ENCODE measurements at regions not wholly inside any gene's neighbourhood (a gene's known extent, or its start where the extent isn't known, plus 50 kb on each side); places are given as distances from the start of the nearest gene placed in this dataset.

GRCh38 chr6:91271807-91272206 is 684.9 kb upstream of the MAP3K7 start:
- Histone ChIP-seq H3K36me3 (ENCODE audit: control insufficient read depth, insufficient read depth, low read length) (no peaks in the 10 kb centered on the region), H3K27ac (ENCODE audit: low read depth, low read length) (no peak overlapping the region), H3K27me3 (ENCODE audit: control insufficient read depth, insufficient read depth, low read length) (no peaks in the 10 kb centered on the region), H3K4me1 (ENCODE audit: control insufficient read depth, insufficient read depth, low read length) (0 out of 2 replicates have a peak, but pooled peaks cover 3% of the 10 kb centered on the region), H3K4me3 (ENCODE audit: low read depth, low read length) (no peak overlapping the region), H3K9ac (ENCODE audit: low read depth, low read length) (no peak overlapping the region), H3K9me3 (ENCODE audit: control insufficient read depth, insufficient read depth, low read length) (0 out of 2 replicates have a peak, but pooled peaks cover 6% of the 10 kb centered on the region)

DNA sequence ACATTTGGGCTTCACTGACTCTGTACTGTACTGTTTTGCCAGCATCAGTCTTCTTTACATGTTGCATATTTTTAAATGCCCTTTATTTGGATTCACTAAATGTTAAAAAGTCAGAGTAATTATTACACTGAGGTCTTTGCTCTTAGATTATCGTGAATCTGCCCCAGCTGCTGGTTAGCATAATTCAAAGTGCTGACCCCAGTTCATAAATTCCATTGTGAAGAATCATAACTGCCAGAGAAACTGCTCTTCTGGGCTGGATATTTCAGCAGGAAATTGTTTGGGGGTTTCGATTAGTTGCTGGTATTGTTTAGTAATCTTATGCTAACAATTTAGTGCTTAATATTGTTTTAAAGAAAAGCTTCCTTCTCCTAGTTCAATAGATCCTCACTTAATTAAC is 682.1 kb upstream of the MAP3K7 start:
- H3K4me1 ChIP-seq (ENCODE audit: control insufficient read depth, insufficient read depth, low read length): 0 out of 2 replicates have a peak, but pooled peaks cover 3% of the 10 kb centered on the region
- H3K4me3 ChIP-seq (ENCODE audit: low read depth, low read length): no peak overlapping the region
- no peaks in the 10 kb centered on the region for H3K36me3 ChIP-seq (ENCODE audit: control insufficient read depth, insufficient read depth, low read length)
- no peaks in the 10 kb centered on the region for H3K27me3 ChIP-seq (ENCODE audit: control insufficient read depth, insufficient read depth, low read length)
- 0 out of 2 replicates have a peak, but pooled peaks cover 6% of the 10 kb centered on the region for H3K9me3 ChIP-seq (ENCODE audit: control insufficient read depth, insufficient read depth, low read length)
- H3K27ac ChIP-seq (ENCODE audit: low read depth, low read length): no peak overlapping the region
- no peak overlapping the region for H3K9ac ChIP-seq (ENCODE audit: low read depth, low read length)

- Histone ChIP-seq H3K4me1 (ENCODE audit: control insufficient read depth, insufficient read depth, low read length) (0 out of 2 replicates have a peak, but pooled peaks cover 3% of the 10 kb centered on the region), H3K4me3 (ENCODE audit: low read depth, low read length) (no peak overlapping the region), H3K27me3 (ENCODE audit: control insufficient read depth, insufficient read depth, low read length) (no peaks in the 10 kb centered on the region), H3K27ac (ENCODE audit: low read depth, low read length) (no peak overlapping the region), H3K9me3 (ENCODE audit: control insufficient read depth, insufficient read depth, low read length) (0 out of 2 replicates have a peak, but pooled peaks cover 6% of the 10 kb centered on the region), H3K9ac (ENCODE audit: low read depth, low read length) (no peak overlapping the region), H3K36me3 (ENCODE audit: control insufficient read depth, insufficient read depth, low read length) (no peaks in the 10 kb centered on the region)
Measured at GRCh38 chr6:91267246-91267645, 680.4 kb upstream of the MAP3K7 start.

DNA sequence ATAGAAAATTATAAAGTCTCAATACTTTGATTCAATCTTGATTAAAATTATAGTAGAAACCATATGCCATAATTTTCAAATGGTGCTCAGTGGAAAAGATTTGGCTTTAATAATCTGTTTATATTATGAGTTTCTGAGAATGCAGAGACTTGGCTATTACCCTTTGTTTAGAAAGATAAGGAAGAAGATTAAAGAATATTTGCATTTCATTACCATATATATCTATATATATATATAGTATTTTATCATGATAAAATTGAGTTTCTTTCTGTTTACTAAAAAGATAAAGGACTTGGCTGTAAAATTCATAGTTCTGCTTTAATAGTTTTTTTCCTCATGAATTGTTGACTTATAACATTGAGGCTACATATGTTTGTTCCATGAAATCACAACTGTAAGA is 679.3 kb upstream of the MAP3K7 start:
- Histone ChIP-seq H3K36me3 (ENCODE audit: control insufficient read depth, insufficient read depth, low read length) (no peaks in the 10 kb centered on the region), H3K27me3 (ENCODE audit: control insufficient read depth, insufficient read depth, low read length) (no peaks in the 10 kb centered on the region), H3K4me1 (ENCODE audit: control insufficient read depth, insufficient read depth, low read length) (0 out of 2 replicates have a peak, but pooled peaks cover 3% of the 10 kb centered on the region), H3K9ac (ENCODE audit: low read depth, low read length) (no peak overlapping the region), H3K9me3 (ENCODE audit: control insufficient read depth, insufficient read depth, low read length) (no peaks in the 10 kb centered on the region), H3K4me3 (ENCODE audit: low read depth, low read length) (no peak overlapping the region), H3K27ac (ENCODE audit: low read depth, low read length) (no peak overlapping the region)

DNA sequence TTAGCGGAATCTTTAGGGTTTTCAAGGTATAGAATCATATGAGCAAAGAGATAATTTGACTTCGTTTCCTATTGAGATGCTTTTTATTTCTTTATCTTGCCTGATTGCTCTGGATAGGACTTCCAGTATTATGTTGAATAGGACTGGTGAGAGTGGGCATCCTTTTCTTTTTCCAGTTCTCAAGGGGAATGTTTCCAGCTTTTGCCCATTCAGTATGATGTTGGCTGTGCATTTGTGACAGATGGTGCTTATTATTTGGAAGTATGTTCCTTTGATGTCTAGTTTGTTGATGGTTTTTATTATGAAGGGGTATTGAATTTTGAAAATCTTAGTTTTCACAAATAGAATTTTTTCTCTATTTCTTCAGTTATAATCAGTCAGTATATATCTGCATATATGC is 656.6 kb upstream of the MAP3K7 start:
- no peaks in the 10 kb centered on the region for H3K36me3 ChIP-seq (ENCODE audit: control insufficient read depth, insufficient read depth, low read length)
- H3K4me1 ChIP-seq (ENCODE audit: control insufficient read depth, insufficient read depth, low read length): no peaks in the 10 kb centered on the region
- no peaks in the 10 kb centered on the region for H3K9me3 ChIP-seq (ENCODE audit: control insufficient read depth, insufficient read depth, low read length)
- H3K27me3 ChIP-seq (ENCODE audit: control insufficient read depth, insufficient read depth, low read length): no peaks in the 10 kb centered on the region
- H3K9ac ChIP-seq (ENCODE audit: low read depth, low read length): no peak overlapping the region
- no peak overlapping the region for H3K27ac ChIP-seq (ENCODE audit: low read depth, low read length)
- H3K4me3 ChIP-seq (ENCODE audit: low read depth, low read length): no peak overlapping the region

DNA sequence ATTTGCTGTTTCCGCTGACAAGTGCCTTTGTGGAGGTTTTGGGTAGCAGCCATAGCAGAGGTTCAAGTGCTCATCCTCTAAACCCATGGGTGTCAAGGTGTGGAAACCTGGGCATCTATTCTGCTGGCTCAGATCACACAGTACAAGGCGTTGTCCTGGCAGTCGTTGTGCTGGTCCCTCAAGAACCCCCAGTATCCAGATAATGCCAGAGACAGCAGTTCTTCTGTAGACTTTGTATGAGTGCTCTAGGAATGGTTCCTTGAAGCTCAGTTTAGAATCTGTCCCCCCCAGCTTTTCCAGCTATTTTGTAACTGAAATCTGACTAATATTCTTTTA is 655.7 kb upstream of the MAP3K7 start:
- no peak overlapping the region for H3K9ac ChIP-seq (ENCODE audit: low read depth, low read length)
- H3K36me3 ChIP-seq (ENCODE audit: control insufficient read depth, insufficient read depth, low read length): no peaks in the 10 kb centered on the region
- H3K4me1 ChIP-seq (ENCODE audit: control insufficient read depth, insufficient read depth, low read length): no peaks in the 10 kb centered on the region
- no peak overlapping the region for H3K27ac ChIP-seq (ENCODE audit: low read depth, low read length)
- no peaks in the 10 kb centered on the region for H3K9me3 ChIP-seq (ENCODE audit: control insufficient read depth, insufficient read depth, low read length)
- no peaks in the 10 kb centered on the region for H3K27me3 ChIP-seq (ENCODE audit: control insufficient read depth, insufficient read depth, low read length)
- no peak overlapping the region for H3K4me3 ChIP-seq (ENCODE audit: low read depth, low read length)

GRCh38 chr6:91241946-91242613 is 655.2 kb upstream of the MAP3K7 start:
- Histone ChIP-seq H3K4me1 (ENCODE audit: control insufficient read depth, insufficient read depth, low read length) (no peaks in the 10 kb centered on the region), H3K9me3 (ENCODE audit: control insufficient read depth, insufficient read depth, low read length) (no peaks in the 10 kb centered on the region), H3K9ac (ENCODE audit: low read depth, low read length) (no peak overlapping the region), H3K4me3 (ENCODE audit: low read depth, low read length) (no peak overlapping the region), H3K27ac (ENCODE audit: low read depth, low read length) (no peak overlapping the region), H3K27me3 (ENCODE audit: control insufficient read depth, insufficient read depth, low read length) (no peaks in the 10 kb centered on the region), H3K36me3 (ENCODE audit: control insufficient read depth, insufficient read depth, low read length) (no peaks in the 10 kb centered on the region)

- H3K9me3 ChIP-seq (ENCODE audit: control insufficient read depth, insufficient read depth, low read length): no peaks in the 10 kb centered on the region
- no peak overlapping the region for H3K4me3 ChIP-seq (ENCODE audit: low read depth, low read length)
- H3K4me1 ChIP-seq (ENCODE audit: control insufficient read depth, insufficient read depth, low read length): no peaks in the 10 kb centered on the region
- H3K9ac ChIP-seq (ENCODE audit: low read depth, low read length): no peak overlapping the region
- H3K36me3 ChIP-seq (ENCODE audit: control insufficient read depth, insufficient read depth, low read length): no peaks in the 10 kb centered on the region
- no peak overlapping the region for H3K27ac ChIP-seq (ENCODE audit: low read depth, low read length)
- no peaks in the 10 kb centered on the region for H3K27me3 ChIP-seq (ENCODE audit: control insufficient read depth, insufficient read depth, low read length)
Measured at GRCh38 chr6:91240878-91241603, 654.2 kb upstream of the MAP3K7 start.

GRCh38 chr6:91221072-91221720 is 634.3 kb upstream of the MAP3K7 start:
- Histone ChIP-seq H3K4me1 (ENCODE audit: control insufficient read depth, insufficient read depth, low read length) (no peaks in the 10 kb centered on the region), H3K27ac (ENCODE audit: low read depth, low read length) (no peak overlapping the region), H3K36me3 (ENCODE audit: control insufficient read depth, insufficient read depth, low read length) (no peaks in the 10 kb centered on the region), H3K9ac (ENCODE audit: low read depth, low read length) (no peak overlapping the region), H3K4me3 (ENCODE audit: low read depth, low read length) (no peak overlapping the region), H3K27me3 (ENCODE audit: control insufficient read depth, insufficient read depth, low read length) (no peaks in the 10 kb centered on the region), H3K9me3 (ENCODE audit: control insufficient read depth, insufficient read depth, low read length) (no peaks in the 10 kb centered on the region)

DNA sequence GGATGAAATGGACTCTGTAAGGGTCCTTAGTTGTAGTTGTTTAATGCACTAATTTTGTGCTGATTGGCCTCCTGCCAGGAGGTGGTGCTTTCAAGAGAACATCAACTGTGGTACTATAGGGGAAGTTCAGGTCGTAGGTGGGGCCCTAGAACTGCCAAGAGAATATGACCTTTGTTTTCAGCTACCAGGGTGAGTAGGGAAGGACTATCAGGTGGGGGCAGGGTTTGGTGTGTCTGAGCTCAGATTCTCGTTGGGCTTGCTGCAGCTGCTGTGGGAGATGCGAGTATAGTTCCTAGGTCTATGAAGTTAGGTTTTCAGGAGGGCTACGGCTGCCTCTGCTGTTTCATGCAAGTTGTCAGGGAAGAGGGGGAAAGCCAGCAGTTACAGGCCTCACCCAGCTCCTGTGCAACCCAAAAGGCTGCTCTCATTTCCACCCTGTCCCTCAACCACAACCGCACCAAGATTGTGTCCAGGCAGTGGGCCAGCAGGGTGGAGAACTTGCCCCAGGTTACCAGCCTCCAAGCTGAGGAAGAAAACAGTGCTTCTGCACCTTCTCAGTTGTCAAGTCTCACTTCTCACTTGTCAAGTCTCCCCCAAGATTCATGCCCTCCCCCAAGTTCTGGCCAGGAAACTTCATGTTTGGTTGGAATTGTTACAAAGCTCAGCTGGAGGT is 626.5 kb upstream of the MAP3K7 start:
- Histone ChIP-seq H3K4me3 (ENCODE audit: low read depth, low read length) (no peak overlapping the region), H3K9me3 (ENCODE audit: control insufficient read depth, insufficient read depth, low read length) (no peaks in the 10 kb centered on the region), H3K36me3 (ENCODE audit: control insufficient read depth, insufficient read depth, low read length) (no peaks in the 10 kb centered on the region), H3K27me3 (ENCODE audit: control insufficient read depth, insufficient read depth, low read length) (no peaks in the 10 kb centered on the region), H3K27ac (ENCODE audit: low read depth, low read length) (no peak overlapping the region), H3K4me1 (ENCODE audit: control insufficient read depth, insufficient read depth, low read length) (no peaks in the 10 kb centered on the region), H3K9ac (ENCODE audit: low read depth, low read length) (no peak overlapping the region)

All from HUES48 (cell line).